Activated CD4-positive, alpha-beta T cell treated with anti-CD3 and anti-CD28 coated beads, Interleukin-2, Interleukin-4, amounts not matched to agents 100 ng/mL and 50 ng/mL, durations not matched to agents 16 hours and 8 hours (primary cell): ENCODE measurements at regions not wholly inside any gene's neighbourhood (a gene's known extent, or its start where the extent isn't known, plus 50 kb on each side); places are given as distances from the start of the nearest gene placed in this dataset.
"Not testable (repeated sequence)": the region's sequence is repeated elsewhere in the genome, so short reads cannot be mapped to it uniquely, and the experiment has no call there.

ENCODE experiments used
- DNase-seq: peaks from one replicate; pipeline ENCODE4 v3.0.0-alpha.2; 2020; ENCODE audit warnings: low spot score

GRCh38 chr20:56766528-56766927 is 137.4 kb downstream of the TFAP2C start:
- DNase-seq, result no peak

- no peak for DNase-seq
Measured at GRCh38 chr20:56769921-56770600, 141.0 kb downstream of the TFAP2C start.

- no peak for DNase-seq
Measured at GRCh38 chr20:56773749-56774148, 144.6 kb downstream of the TFAP2C start.

- no peak for DNase-seq
Measured at GRCh38 chr20:56774873-56775272, 145.8 kb downstream of the TFAP2C start.

GRCh38 chr20:56776345-56776744 is 147.2 kb downstream of the TFAP2C start:
- no peak for DNase-seq

GRCh38 chr20:56778765-56779195 is 149.7 kb downstream of the TFAP2C start:
- DNase-seq, result no peak

- DNase-seq, result no peak
Measured at GRCh38 chr20:56779452-56780143, 150.5 kb downstream of the TFAP2C start.

GRCh38 chr20:56780266-56780665 is 151.2 kb downstream of the TFAP2C start:
- DNase-seq, result no peak

- no peak for DNase-seq
Measured at GRCh38 chr20:56781108-56781739, 152.1 kb downstream of the TFAP2C start.

- DNase-seq, result not testable (repeated sequence)
Measured at GRCh38 chr20:56781987-56782560, 153.0 kb downstream of the TFAP2C start.

- DNase-seq, result not testable (repeated sequence)
Measured at GRCh38 chr20:56782814-56783213, 153.7 kb downstream of the TFAP2C start.

- DNase-seq, result no peak
Measured at GRCh38 chr20:56783826-56784225, 154.7 kb downstream of the TFAP2C start.

- DNase-seq, result no peak
Measured at GRCh38 chr20:56786503-56786902, 157.4 kb downstream of the TFAP2C start.

- no peak for DNase-seq
Measured at GRCh38 chr20:56788041-56788670, 159.1 kb downstream of the TFAP2C start.

- DNase-seq, result no peak
Measured at GRCh38 chr20:56788671-56789610, 159.8 kb downstream of the TFAP2C start.

GRCh38 chr20:56793916-56794315 is 164.8 kb downstream of the TFAP2C start:
- DNase-seq, result no peak

GRCh38 chr20:56795492-56795891 is 166.4 kb downstream of the TFAP2C start:
- DNase-seq, result no peak

- no peak for DNase-seq
Measured at GRCh38 chr20:56796345-56796744, 167.2 kb downstream of the TFAP2C start.

- DNase-seq, result no peak
Measured at GRCh38 chr20:56797023-56797422, 167.9 kb downstream of the TFAP2C start.

- DNase-seq, result no peak
Measured at GRCh38 chr20:56798634-56799033, 169.5 kb downstream of the TFAP2C start.

GRCh38 chr20:56799187-56799586 is 170.1 kb downstream of the TFAP2C start:
- DNase-seq, result no peak
